Naive thymus-derived CD8-positive, alpha-beta T cell (primary cell): ENCODE measurements at regions not wholly inside any gene's neighbourhood (a gene's known extent, or its start where the extent isn't known, plus 50 kb on each side); places are given as distances from the start of the nearest gene placed in this dataset. TPM values are rescaled to one million over a fixed set of nuclear protein-coding genes. Genes with fewer than 3 reads are reported as not detected.
A peak's percentile ranks its signal among the peaks of the same experiment; 100 is the strongest.

ENCODE experiments used
- ATAC-seq, 2 donors: fragments of 150-1000 bp; cut with Tn5 transposase in 1 of 2; sonication (Bioruptor Pico), chemical (Tn5 transposase) in 1 of 2; 1 replicate in 1 of 2; 2 replicates in 1 of 2; pipeline ENCODE4 v1.10.0; 2021; ENCODE audit warnings: mild to moderate bottlenecking in 2 of 2, moderate library complexity in 2 of 2
- POLR2A ChIA-PET: fragments of 350-600 bp; sonication (Branson Sonifier 250); formaldehyde crosslinking; loops from one replicate; lab custom pipeline; 2021; ENCODE audit warnings: antibody characterized with exemption; lab: Charles Lee
- DNase-seq, 10 donors: peaks; one replicate each; pipeline versions ENCODE4 v3.0.0 to v3.0.0-alpha.2; 2020 to 2022
- H3K27ac Mint-ChIP-seq, 10 donors: one replicate each; pipeline ENCODE4 v1.8.0; 2020 to 2022; ENCODE audit warnings: mild to moderate bottlenecking in 10 of 10, mixed read lengths in 10 of 10, moderate library complexity in 4 of 10, inconsistent platforms in 1 of 10
- H3K27me3 Mint-ChIP-seq, 5 donors: one replicate each; pipeline ENCODE4 v1.8.0; 2021 to 2022; ENCODE audit warnings: mixed read lengths in 5 of 5
- H3K36me3 Mint-ChIP-seq, 3 donors: one replicate each; pipeline ENCODE4 v1.8.0; 2020 to 2022; ENCODE audit warnings: mixed read lengths in 3 of 3, mild to moderate bottlenecking in 2 of 3, inconsistent platforms in 1 of 3
- H3K4me1 Mint-ChIP-seq, 4 donors: one replicate each; pipeline ENCODE4 v1.8.0; 2021 to 2022; ENCODE audit warnings: mixed read lengths in 4 of 4
- H3K4me3 Mint-ChIP-seq, 10 donors: one replicate each; pipeline ENCODE4 v1.8.0; 2020 to 2022; ENCODE audit warnings: mild to moderate bottlenecking in 10 of 10, mixed read lengths in 10 of 10, moderate library complexity in 6 of 10, inconsistent platforms in 1 of 10
- H3K9me3 Mint-ChIP-seq, 9 donors: one replicate each; pipeline ENCODE4 v1.8.0; 2020 to 2022; ENCODE audit warnings: mixed read lengths in 9 of 9, mild to moderate bottlenecking in 3 of 9, inconsistent platforms in 1 of 9, moderate library complexity in 1 of 9
- microRNA-seq: library from miRNA; unstranded; fragments of <30 nt; microRNA quantifications from one replicate; pipeline ENCODE4 v1.2.0, GENCODE V29; 2022; ENCODE audit warnings: borderline microRNAs expressed

DNA sequence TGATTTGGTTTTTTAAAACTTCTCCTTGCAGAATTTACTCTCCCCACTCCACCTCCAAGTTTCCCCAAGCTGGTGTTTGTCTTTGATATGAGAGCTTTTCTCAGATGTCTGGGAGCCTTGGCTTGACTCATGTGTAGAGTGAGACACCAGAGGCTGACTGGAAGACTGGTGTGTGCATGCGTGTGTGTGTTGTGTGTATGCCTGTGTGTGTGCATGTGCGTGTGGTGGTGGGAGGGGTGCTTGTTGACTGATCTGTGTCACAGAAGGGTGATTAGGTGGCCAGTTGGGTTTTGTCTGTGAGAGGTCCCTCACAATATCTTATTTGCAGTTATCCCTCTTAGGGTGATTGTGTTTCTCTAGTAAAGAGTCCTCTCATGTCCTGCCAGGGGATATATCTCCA lies 50.5 kb upstream of the HPCAL1 start:
- Mint-ChIP-seq H3K36me3 (peaks cover 0 to 14% (median 12%) of the 10 kb centered on the region in 3 donors), H3K4me3 (no peak overlapping the region), H3K27ac (no peak overlapping the region), H3K4me1 (peaks cover 0 to 6% (median under 1%) of the 10 kb centered on the region in 4 donors), H3K27me3 (peaks cover 0 to under 1% (median 0%) of the 10 kb centered on the region in 5 donors), H3K9me3 (peaks cover 6 to 33% (median 18%) of the 10 kb centered on the region in 9 donors)
- ATAC-seq (no peak), DNase-seq (peak in 1 of 10 donors; percentile 9)
- POLR2A ChIA-PET, result no interaction called here

DNA sequence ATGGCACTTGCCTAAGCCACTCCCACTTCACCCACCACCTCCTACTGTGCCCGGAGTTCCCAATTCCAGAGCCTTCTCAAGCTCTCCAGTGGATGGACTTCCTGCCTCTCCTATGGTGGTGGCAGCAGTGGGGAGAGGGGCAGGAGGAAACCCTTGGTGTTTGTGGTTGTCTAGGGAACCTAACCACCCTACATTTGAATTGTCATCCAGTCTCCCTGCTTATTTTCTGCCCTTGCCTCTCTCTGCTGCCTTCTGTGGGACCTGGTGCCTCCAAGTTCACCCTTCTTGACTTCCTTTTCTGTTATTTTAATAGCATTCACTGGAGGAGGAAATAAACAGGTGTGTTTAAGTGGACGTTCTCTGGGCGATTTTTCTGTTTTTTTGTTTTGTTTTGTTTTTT lies 50.0 kb upstream of the HPCAL1 start:
- H3K36me3 Mint-ChIP-seq, result peaks cover 0 to 14% (median 12%) of the 10 kb centered on the region in 3 donors
- peaks cover 6 to 33% (median 18%) of the 10 kb centered on the region in 9 donors for H3K9me3 Mint-ChIP-seq
- no peak overlapping the region for H3K27ac Mint-ChIP-seq
- ATAC-seq (no peak), DNase-seq (peak in 1 of 10 donors; percentile 8)
- no peak overlapping the region for H3K4me3 Mint-ChIP-seq
- H3K27me3 Mint-ChIP-seq, result peaks cover 0 to 5% (median 0%) of the 10 kb centered on the region in 5 donors
- H3K4me1 Mint-ChIP-seq, result peaks cover 0 to 9% (median under 1%) of the 10 kb centered on the region in 4 donors
- POLR2A ChIA-PET, result no interaction called here

Small RNAs in the stretch of these regions (microRNA-seq; reads per million reads assigned to microRNA genes)
- not detected for gene MIR4261
